K562 (cell line): ENCODE measurements at regions not wholly inside any gene's neighbourhood (a gene's known extent, or its start where the extent isn't known, plus 50 kb on each side); places are given as distances from the start of the nearest gene placed in this dataset.

Experiments used
- CBFA2T3 ChIP-seq: fragments of 450-650 bp; IDR thresholded peaks from 2 replicates; pipeline ENCODE4 v1.6.1; 2017
- CC2D1A ChIP-seq: fragments of 450-650 bp; IDR thresholded peaks from 2 replicates; pipeline ENCODE4 v1.6.1; 2017; ENCODE audit warnings: mild to moderate bottlenecking
- EP300 ChIP-seq: IDR thresholded peaks from 2 replicates; pipeline ENCODE4 v1.6.1; 2012; ENCODE audit warnings: low read length, improper control_type of control experiment
- FOXM1 ChIP-seq, 2 experiments: fragments of 450-650 bp in 1 of 2; sonication (generic) in 1 of 2; formaldehyde crosslinking in 1 of 2; IDR thresholded peaks; 2 replicates each; pipeline versions ENCODE4 v1.6.1 to v1.9.0; 2017 to 2022; ENCODE audit warnings: low read depth in 2 of 2, mild to moderate bottlenecking in 2 of 2, missing genetic modification reagents in 1 of 2, moderate library complexity in 1 of 2
- HNRNPL ChIP-seq: fragments of 200-400 bp; formaldehyde crosslinking; IDR thresholded peaks from 2 replicates; pipeline ENCODE4 v1.6.1; 2017; ENCODE audit warnings: low read depth, mild to moderate bottlenecking, low read length
- L3MBTL2 ChIP-seq: fragments of 450-650 bp; IDR thresholded peaks from 2 replicates; pipeline ENCODE4 v1.6.1; 2016; ENCODE audit warnings: mild to moderate bottlenecking, moderate library complexity
- MEIS2 ChIP-seq: fragments of 450-650 bp; IDR thresholded peaks from 2 replicates; pipeline ENCODE4 v1.6.1; 2014; ENCODE audit warnings: mild to moderate bottlenecking; ENCODE audit not compliant: partially characterized antibody
- MYBL2 ChIP-seq, 2 experiments: fragments of 450-650 bp in 1 of 2; sonication (generic) in 1 of 2; formaldehyde crosslinking in 1 of 2; IDR thresholded peaks; 2 replicates each; pipeline versions ENCODE4 v1.6.1 to v1.8.1; 2017 to 2022; ENCODE audit warnings: borderline replicate concordance in 1 of 2, inconsistent platforms in 1 of 2, low read depth in 1 of 2, mild to moderate bottlenecking in 1 of 2, missing genetic modification reagents in 1 of 2, moderate library complexity in 1 of 2
- POLR2B ChIP-seq: fragments of 450-650 bp; IDR thresholded peaks from 2 replicates; pipeline ENCODE4 v1.6.1; 2018; ENCODE audit warnings: low read depth; ENCODE audit not compliant: partially characterized antibody
- PYGO2 ChIP-seq: fragments of 450-650 bp; IDR thresholded peaks from 2 replicates; pipeline ENCODE4 v1.6.1; 2016; ENCODE audit warnings: mild to moderate bottlenecking, missing genetic modification characterization, moderate library complexity, missing compliant biosample characterization
- SNIP1 ChIP-seq: fragments of 450-650 bp; IDR thresholded peaks from 2 replicates; pipeline ENCODE4 v1.7.1; 2017; ENCODE audit warnings: low read depth, mild to moderate bottlenecking
- STAG1 ChIP-seq: sonication (generic); formaldehyde crosslinking; IDR thresholded peaks from 2 replicates; pipeline ENCODE4 v1.5.0; 2020; ENCODE audit warnings: missing genetic modification reagents, borderline replicate concordance
- TF ChIP-seq, protein P1 (sequence below): fragments of 450-650 bp; IDR thresholded peaks from 2 replicates; pipeline ENCODE4 v1.6.1; 2016; ENCODE audit warnings: low read depth
- TF ChIP-seq, protein P2 (sequence below), 2 experiments: IDR thresholded peaks; 2 replicates each; pipeline ENCODE4 v1.6.1; 2011; ENCODE audit warnings: borderline replicate concordance in 1 of 2, control low read depth in 1 of 2, low read depth in 1 of 2, low read length in 1 of 2, mild to moderate bottlenecking in 1 of 2, mixed read lengths in 1 of 2, moderate library complexity in 1 of 2; ENCODE audit not compliant: insufficient read depth in 1 of 2, insufficient read length in 1 of 2, poor library complexity in 1 of 2, severe bottlenecking in 1 of 2; ENCODE audit errors: extremely low read depth in 1 of 2
- TF ChIP-seq, protein P3 (sequence below): sonication (generic); formaldehyde crosslinking; IDR thresholded peaks from 2 replicates; pipeline ENCODE4 v1.8.1; 2022; ENCODE audit warnings: missing genetic modification reagents
- TF ChIP-seq, protein P4 (sequence below): IDR thresholded peaks from 2 replicates; pipeline ENCODE4 v1.6.1; 2012; ENCODE audit warnings: low read depth, low read length, improper control_type of control experiment, borderline replicate concordance

DNA sequence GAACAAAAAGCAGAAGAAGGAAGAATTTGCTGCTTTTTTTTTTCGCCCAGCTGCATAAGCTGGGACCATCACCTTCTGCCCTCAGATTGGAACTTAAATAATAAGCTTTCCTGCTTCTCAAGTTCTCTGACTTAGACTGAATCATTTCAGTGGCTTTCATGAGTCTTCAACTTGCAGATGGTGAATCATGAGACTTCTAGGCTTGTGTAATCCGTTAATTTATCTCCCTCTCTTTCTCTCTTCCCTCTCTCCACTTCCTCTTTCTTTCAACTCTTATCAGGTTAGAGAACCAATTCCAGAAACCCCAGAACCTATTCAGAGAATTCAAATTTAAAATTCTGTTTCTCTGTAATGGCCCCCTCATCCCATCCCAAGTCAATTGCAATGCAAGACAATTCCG, 1153.7 kb downstream of the PCDH9 start (continued):
- TF ChIP-seq, protein P1, sequence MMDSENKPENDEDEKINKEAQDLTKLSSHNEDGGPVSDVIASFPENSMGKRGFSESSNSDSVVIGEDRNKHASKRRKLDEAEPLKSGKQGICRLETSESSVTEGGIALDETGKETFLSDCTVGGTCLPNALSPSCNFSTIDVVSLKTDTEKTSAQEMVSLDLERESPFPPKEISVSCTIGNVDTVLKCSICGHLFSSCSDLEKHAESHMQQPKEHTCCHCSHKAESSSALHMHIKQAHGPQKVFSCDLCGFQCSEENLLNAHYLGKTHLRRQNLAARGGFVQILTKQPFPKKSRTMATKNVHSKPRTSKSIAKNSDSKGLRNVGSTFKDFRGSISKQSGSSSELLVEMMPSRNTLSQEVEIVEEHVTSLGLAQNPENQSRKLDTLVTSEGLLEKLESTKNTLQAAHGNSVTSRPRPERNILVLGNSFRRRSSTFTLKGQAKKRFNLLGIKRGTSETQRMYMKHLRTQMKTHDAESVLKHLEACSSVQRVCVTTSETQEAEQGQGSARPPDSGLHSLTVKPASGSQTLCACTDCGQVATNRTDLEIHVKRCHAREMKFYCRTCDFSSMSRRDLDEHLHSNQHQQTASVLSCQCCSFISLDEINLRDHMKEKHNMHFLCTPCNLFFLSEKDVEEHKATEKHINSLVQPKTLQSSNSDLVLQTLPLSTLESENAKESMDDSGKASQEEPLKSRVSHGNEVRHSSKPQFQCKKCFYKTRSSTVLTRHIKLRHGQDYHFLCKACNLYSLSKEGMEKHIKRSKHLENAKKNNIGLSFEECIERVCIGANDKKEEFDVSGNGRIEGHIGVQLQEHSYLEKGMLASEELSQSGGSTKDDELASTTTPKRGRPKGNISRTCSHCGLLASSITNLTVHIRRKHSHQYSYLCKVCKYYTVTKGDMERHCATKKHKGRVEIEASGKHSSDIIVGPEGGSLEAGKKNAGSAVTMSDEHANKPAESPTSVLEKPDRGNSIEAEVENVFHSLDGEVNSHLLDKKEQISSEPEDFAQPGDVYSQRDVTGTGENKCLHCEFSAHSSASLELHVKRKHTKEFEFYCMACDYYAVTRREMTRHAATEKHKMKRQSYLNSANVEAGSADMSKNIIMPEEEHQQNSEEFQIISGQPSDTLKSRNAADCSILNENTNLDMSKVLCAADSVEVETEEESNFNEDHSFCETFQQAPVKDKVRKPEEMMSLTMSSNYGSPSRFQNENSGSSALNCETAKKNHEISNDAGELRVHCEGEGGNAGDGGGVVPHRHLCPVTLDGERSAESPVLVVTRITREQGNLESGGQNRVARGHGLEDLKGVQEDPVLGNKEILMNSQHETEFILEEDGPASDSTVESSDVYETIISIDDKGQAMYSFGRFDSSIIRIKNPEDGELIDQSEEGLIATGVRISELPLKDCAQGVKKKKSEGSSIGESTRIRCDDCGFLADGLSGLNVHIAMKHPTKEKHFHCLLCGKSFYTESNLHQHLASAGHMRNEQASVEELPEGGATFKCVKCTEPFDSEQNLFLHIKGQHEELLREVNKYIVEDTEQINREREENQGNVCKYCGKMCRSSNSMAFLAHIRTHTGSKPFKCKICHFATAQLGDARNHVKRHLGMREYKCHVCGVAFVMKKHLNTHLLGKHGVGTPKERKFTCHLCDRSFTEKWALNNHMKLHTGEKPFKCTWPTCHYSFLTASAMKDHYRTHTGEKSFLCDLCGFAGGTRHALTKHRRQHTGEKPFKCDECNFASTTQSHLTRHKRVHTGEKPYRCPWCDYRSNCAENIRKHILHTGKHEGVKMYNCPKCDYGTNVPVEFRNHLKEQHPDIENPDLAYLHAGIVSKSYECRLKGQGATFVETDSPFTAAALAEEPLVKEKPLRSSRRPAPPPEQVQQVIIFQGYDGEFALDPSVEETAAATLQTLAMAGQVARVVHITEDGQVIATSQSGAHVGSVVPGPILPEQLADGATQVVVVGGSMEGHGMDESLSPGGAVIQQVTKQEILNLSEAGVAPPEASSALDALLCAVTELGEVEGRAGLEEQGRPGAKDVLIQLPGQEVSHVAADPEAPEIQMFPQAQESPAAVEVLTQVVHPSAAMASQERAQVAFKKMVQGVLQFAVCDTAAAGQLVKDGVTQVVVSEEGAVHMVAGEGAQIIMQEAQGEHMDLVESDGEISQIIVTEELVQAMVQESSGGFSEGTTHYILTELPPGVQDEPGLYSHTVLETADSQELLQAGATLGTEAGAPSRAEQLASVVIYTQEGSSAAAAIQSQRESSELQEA, result peak; percentile 67
- TF ChIP-seq, protein P2, sequence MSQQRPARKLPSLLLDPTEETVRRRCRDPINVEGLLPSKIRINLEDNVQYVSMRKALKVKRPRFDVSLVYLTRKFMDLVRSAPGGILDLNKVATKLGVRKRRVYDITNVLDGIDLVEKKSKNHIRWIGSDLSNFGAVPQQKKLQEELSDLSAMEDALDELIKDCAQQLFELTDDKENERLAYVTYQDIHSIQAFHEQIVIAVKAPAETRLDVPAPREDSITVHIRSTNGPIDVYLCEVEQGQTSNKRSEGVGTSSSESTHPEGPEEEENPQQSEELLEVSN (IDR thresholded peaks at IDR 0.05; ENCODE audit: borderline replicate concordance in 1 of 2, extremely low read depth in 1 of 2, insufficient read depth in 1 of 2, insufficient read length in 1 of 2, low read depth in 1 of 2, low read length in 1 of 2, poor library complexity in 1 of 2, severe bottlenecking in 1 of 2), result peak in 1 of 2 experiments; percentile 25
- TF ChIP-seq MEIS2 (peak; percentile 21), CBFA2T3 (peak; percentile 49; the same call in 1 of the 2 replicates), SNIP1 (no peak), L3MBTL2 (peak; percentile 52; the same call in 1 of the 2 replicates), EP300 (peak; percentile 72), POLR2B (no peak), PYGO2 (no peak), HNRNPL (no peak), FOXM1 (IDR thresholded peaks at IDR 0.05; ENCODE audit: low read depth) (peak; percentile 92), FOXM1 (CRISPR knock-in tag; IDR thresholded peaks at IDR 0.05; ENCODE audit: low read depth) (no peak), STAG1 (CRISPR knock-in tag) (no peak), CC2D1A (peak; percentile 94), MYBL2 (IDR thresholded peaks at IDR 0.05; ENCODE audit: low read depth) (peak; percentile 90), MYBL2 (CRISPR knock-in tag; IDR thresholded peaks at IDR 0.05; ENCODE audit: borderline replicate concordance) (no peak)
- TF ChIP-seq, protein P3, sequence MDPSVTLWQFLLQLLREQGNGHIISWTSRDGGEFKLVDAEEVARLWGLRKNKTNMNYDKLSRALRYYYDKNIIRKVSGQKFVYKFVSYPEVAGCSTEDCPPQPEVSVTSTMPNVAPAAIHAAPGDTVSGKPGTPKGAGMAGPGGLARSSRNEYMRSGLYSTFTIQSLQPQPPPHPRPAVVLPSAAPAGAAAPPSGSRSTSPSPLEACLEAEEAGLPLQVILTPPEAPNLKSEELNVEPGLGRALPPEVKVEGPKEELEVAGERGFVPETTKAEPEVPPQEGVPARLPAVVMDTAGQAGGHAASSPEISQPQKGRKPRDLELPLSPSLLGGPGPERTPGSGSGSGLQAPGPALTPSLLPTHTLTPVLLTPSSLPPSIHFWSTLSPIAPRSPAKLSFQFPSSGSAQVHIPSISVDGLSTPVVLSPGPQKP (CRISPR knock-in tag), result no peak
- TF ChIP-seq, protein P4, sequence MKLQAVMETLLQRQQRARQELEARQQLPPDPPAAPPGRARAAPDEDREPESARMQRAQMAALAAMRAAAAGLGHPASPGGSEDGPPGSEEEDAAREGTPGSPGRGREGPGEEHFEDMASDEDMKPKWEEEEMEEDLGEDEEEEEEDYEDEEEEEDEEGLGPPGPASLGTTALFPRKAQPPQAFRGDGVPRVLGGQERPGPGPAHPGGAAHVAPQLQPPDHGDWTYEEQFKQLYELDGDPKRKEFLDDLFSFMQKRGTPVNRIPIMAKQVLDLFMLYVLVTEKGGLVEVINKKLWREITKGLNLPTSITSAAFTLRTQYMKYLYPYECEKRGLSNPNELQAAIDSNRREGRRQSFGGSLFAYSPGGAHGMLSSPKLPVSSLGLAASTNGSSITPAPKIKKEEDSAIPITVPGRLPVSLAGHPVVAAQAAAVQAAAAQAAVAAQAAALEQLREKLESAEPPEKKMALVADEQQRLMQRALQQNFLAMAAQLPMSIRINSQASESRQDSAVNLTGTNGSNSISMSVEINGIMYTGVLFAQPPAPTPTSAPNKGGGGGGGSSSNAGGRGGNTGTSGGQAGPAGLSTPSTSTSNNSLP, result 0 out of 2 replicates have a peak, but pooled peaks have one; percentile 11
